ENCODE measurements at regions not wholly inside any gene's neighbourhood (a gene's known extent, or its start where the extent isn't known, plus 50 kb on each side); places are given as distances from the start of the nearest gene placed in this dataset.

DNA sequence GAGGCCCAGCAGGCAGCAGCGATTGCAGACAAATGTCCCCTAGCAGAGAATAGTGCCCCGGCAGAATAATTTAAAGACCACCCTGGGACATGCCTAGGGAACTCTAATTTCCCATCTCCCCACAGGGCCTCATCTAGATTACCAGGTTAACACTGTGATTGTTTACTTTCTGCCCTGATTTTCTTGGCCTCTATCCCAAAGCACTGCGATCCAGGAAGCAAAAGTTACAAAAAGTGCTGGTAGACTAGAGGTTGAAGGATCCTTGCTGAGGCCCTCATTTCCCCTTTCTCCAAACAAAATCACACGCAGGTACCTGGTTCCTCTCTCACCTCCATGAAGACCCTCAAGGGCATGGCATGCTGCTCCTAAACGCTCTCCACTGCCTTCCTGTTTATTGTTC is 229.7 kb downstream of the C1orf94 start:
- TF ChIP-seq CTCF (IDR thresholded peaks at IDR 0.05): no peak
- no peak for TF ChIP-seq POLR2A (IDR thresholded peaks at IDR 0.05)
- TF ChIP-seq EP300 (IDR thresholded peaks at IDR 0.05): no peak
